SU-DHL-6 (cell line): ENCODE measurements at regions not wholly inside any gene's neighbourhood (a gene's known extent, or its start where the extent isn't known, plus 50 kb on each side); places are given as distances from the start of the nearest gene placed in this dataset.

Experiments used
- H2AFZ ChIP-seq: fragments of 200-600 bp; sonication (generic); 2 replicates; pipeline ENCODE4 v1.6.1; 2014; ENCODE audit warnings: low read depth, mild to moderate bottlenecking, moderate library complexity, mixed read lengths, antibody characterized with exemption, low read length; ENCODE audit not compliant: severe bottlenecking
- H3F3A ChIP-seq: fragments of 200-600 bp; shearing (Covaris generic); 2 replicates; pipeline ENCODE4 v1.6.0; 2016; ENCODE audit warnings: antibody characterized with exemption, mild to moderate bottlenecking; ENCODE audit not compliant: insufficient read depth
- H3K27ac ChIP-seq: fragments of 200-600 bp; sonication (generic); 2 replicates; pipeline ENCODE4 v1.5.1; 2016; ENCODE audit warnings: low read depth, mild to moderate bottlenecking, low read length, moderate library complexity, mixed read lengths
- H3K27me3 ChIP-seq: fragments of 200-600 bp; sonication (generic), shearing (Covaris generic); 2 replicates; pipeline ENCODE4 v1.6.0; 2014; ENCODE audit warnings: mild to moderate bottlenecking, low read length
- H3K36me3 ChIP-seq: fragments of 200-600 bp; sonication (generic); 2 replicates; pipeline ENCODE4 v1.6.1; 2014; ENCODE audit warnings: mild to moderate bottlenecking, low read length, mixed read lengths
- H3K4me2 ChIP-seq: fragments of 300-600, 200-600 bp; shearing (Covaris generic), sonication (generic); 2 replicates; pipeline ENCODE4 v1.6.0; 2014; ENCODE audit warnings: low read length, low read depth, mild to moderate bottlenecking; ENCODE audit not compliant: poor library complexity, severe bottlenecking
- H3K4me3 ChIP-seq: fragments of 200-600 bp; sonication (generic); 2 replicates; pipeline ENCODE4 v1.5.1; 2014; ENCODE audit warnings: antibody characterized with exemption, low read length, mild to moderate bottlenecking, mixed read lengths; ENCODE audit not compliant: insufficient read depth, poor library complexity, severe bottlenecking
- H3K79me2 ChIP-seq: fragments of 200-600 bp; sonication (generic); 2 replicates; pipeline ENCODE4 v1.6.1; 2014; ENCODE audit warnings: mild to moderate bottlenecking, low read length, moderate library complexity; ENCODE audit not compliant: insufficient read depth
- H3K9ac ChIP-seq: fragments of 200-600 bp; sonication (generic); 2 replicates; pipeline ENCODE4 v1.7.0; 2014; ENCODE audit warnings: mild to moderate bottlenecking, low read length
- H3K9me2 ChIP-seq: fragments of 200-600 bp; sonication (generic); replicated peaks from 2 replicates; pipeline ENCODE4 v1.6.1; 2014; ENCODE audit warnings: low read length; ENCODE audit not compliant: insufficient read depth
- H3K9me3 ChIP-seq: fragments of 200-600 bp; sonication (generic); 2 replicates; pipeline ENCODE4 v1.6.1; 2014; ENCODE audit warnings: low read length, mixed read lengths; ENCODE audit not compliant: insufficient read depth
- H4K20me1 ChIP-seq: fragments of 200-600 bp; sonication (generic); 2 replicates; pipeline ENCODE4 v1.6.1; 2014; ENCODE audit warnings: low read depth, mild to moderate bottlenecking, antibody characterized with exemption, low read length, moderate library complexity, mixed read lengths
- EZH2phosphoT487 ChIP-seq: fragments of 200-600 bp; sonication (generic), shearing (Covaris generic); conservative IDR thresholded peaks from 2 replicates; pipeline ENCODE4 v1.6.1; 2018; ENCODE audit warnings: mild to moderate bottlenecking, antibody characterized with exemption, low read length, moderate library complexity, mixed read lengths
- TF ChIP-seq, protein P1 (sequence below): fragments of 200-600 bp; sonication (generic); IDR thresholded peaks from one replicate; pipeline ENCODE4 v1.5.1; 2017; ENCODE audit warnings: antibody characterized with exemption, mild to moderate bottlenecking, low read length, moderate library complexity; ENCODE audit not compliant: insufficient read depth, poor library complexity, severe bottlenecking

DNA sequence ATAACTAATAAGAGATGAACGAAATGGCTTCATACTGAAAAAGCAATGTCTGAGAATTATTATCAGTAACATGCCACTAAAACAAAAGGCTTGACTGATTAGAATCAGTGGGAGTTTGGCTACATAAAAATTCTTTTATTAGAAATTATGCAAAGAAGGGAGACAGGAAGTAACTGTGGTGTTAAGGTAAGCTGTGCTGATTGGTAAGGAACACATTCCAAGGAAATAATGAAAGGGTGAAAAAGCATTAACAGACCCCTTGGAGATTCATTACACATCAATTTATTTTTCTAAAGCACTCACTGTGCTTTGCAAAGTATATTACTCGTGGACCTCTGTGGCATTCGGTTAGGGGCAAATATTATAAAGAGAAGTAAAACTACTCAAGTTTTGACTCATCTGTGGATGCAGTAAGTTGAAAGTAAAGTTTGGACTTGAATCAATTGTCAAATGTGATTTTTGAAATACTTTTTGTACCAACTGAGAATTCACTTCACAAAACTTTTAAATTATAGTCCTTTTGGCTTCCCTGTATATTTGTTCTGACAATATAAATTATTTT lies 176.1 kb upstream of the ZPLD1 start:
- Histone ChIP-seq H4K20me1 (no peaks in the 10 kb centered on the region), H2AFZ (peak overlapping the region; percentile 11), H3K9ac (no peak overlapping the region), H3K4me2 (peak overlapping the region; percentile 24), H3K27ac (no peak overlapping the region), H3K9me2 (no peaks in the 10 kb centered on the region), H3K79me2 (no peaks in the 10 kb centered on the region), H3K9me3 (no peaks in the 10 kb centered on the region), H3K27me3 (no peaks in the 10 kb centered on the region), H3K36me3 (no peaks in the 10 kb centered on the region), H3F3A (no peaks in the 10 kb centered on the region), H3K4me3 (no peak overlapping the region)
- TF ChIP-seq, protein P1, sequence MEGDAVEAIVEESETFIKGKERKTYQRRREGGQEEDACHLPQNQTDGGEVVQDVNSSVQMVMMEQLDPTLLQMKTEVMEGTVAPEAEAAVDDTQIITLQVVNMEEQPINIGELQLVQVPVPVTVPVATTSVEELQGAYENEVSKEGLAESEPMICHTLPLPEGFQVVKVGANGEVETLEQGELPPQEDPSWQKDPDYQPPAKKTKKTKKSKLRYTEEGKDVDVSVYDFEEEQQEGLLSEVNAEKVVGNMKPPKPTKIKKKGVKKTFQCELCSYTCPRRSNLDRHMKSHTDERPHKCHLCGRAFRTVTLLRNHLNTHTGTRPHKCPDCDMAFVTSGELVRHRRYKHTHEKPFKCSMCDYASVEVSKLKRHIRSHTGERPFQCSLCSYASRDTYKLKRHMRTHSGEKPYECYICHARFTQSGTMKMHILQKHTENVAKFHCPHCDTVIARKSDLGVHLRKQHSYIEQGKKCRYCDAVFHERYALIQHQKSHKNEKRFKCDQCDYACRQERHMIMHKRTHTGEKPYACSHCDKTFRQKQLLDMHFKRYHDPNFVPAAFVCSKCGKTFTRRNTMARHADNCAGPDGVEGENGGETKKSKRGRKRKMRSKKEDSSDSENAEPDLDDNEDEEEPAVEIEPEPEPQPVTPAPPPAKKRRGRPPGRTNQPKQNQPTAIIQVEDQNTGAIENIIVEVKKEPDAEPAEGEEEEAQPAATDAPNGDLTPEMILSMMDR: no peak
- TF ChIP-seq EZH2phosphoT487: no peak

DNA sequence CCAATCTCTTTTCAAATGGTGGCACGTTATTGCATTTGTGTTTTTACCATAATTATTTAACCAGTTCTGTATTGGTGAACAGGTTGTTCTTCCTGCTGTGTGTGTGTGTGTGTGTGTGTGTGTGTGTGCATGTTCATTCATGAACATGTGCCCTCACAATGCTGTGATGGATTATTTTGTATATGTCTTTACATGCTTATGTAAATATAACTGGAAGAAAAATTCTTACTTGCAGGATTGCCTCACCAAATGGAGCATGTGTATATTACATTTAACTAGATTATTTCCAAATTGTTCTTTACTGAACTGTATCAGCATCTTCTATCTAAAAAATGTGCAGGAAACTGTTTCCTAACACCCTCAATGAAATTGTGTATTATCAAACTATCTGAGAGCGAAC lies 175.2 kb upstream of the ZPLD1 start:
- Histone ChIP-seq H3K9me2 (no peaks in the 10 kb centered on the region), H3K36me3 (no peaks in the 10 kb centered on the region), H4K20me1 (no peaks in the 10 kb centered on the region), H3K4me3 (no peak overlapping the region), H3K79me2 (no peaks in the 10 kb centered on the region), H3K27ac (no peak overlapping the region), H3K9me3 (no peaks in the 10 kb centered on the region), H3K27me3 (no peaks in the 10 kb centered on the region), H3F3A (no peaks in the 10 kb centered on the region), H3K9ac (no peak overlapping the region), H3K4me2 (no peak overlapping the region), H2AFZ (no peak overlapping the region)
- no peak for TF ChIP-seq EZH2phosphoT487
- TF ChIP-seq, protein P1: no peak

DNA sequence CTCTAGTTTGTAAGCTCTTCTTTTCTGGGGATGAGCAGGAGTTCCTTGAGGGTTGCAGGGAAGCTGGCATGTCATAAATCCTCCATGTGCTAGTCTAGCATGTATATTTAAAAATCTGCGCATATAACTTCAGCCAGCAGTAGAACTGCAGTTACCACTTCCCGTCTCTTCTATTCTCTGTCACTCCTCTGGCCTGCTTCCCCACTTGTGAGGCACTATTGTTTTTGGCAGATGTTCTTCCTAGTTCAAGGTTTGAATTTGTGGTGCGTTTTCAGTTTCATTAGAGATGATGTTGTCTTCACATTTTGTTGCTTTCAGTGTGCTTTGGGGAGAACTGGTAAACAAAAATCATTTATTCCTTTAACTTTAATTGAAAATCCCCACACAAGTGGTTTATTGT lies 169.1 kb upstream of the ZPLD1 start:
- peak overlapping the region; percentile 40 for H2AFZ ChIP-seq
- no peak overlapping the region for H3K4me2 ChIP-seq
- no peak overlapping the region for H3K9ac ChIP-seq

More for the DNA sequence above, 169.1 kb upstream of the ZPLD1 start:
- Histone ChIP-seq H3K9me3 (no peaks in the 10 kb centered on the region), H3K4me3 (no peak overlapping the region), H3K36me3 (no peaks in the 10 kb centered on the region), H3F3A (no peaks in the 10 kb centered on the region), H3K27ac (no peak overlapping the region), H3K27me3 (no peaks in the 10 kb centered on the region), H3K79me2 (no peaks in the 10 kb centered on the region), H3K9me2 (no peaks in the 10 kb centered on the region), H4K20me1 (no peaks in the 10 kb centered on the region)
- TF ChIP-seq, protein P1: no peak
